ENCODE measurements at regions not wholly inside any gene's neighbourhood (a gene's known extent, or its start where the extent isn't known, plus 50 kb on each side); places are given as distances from the start of the nearest gene placed in this dataset.

- TF ChIP-seq CTCF (IDR thresholded peaks at IDR 0.05) (no peak), POLR2AphosphoS5 (IDR thresholded peaks at IDR 0.05) (no peak)
Observed at GRCh38 chr20:56195946-56196345, 52.6 kb upstream of the MC3R start.
